DND-41 (cell line): ENCODE measurements at regions not wholly inside any gene's neighbourhood (a gene's known extent, or its start where the extent isn't known, plus 50 kb on each side); places are given as distances from the start of the nearest gene placed in this dataset.

Experiments used
- ATAC-seq: fragments of 200-7000 bp; cut with Tn5 transposase; 3 replicates; pipeline ENCODE4 v1.9.1; 2021; ENCODE audit warnings: low read depth; ENCODE audit not compliant: insufficient read depth
- DNase-seq: peaks from one replicate; pipeline ENCODE4 v3.0.0-alpha.2; 2020
- H2AFZ ChIP-seq: 2 replicates; pipeline ENCODE4 v1.6.0; 2012; ENCODE audit warnings: low read depth, low read length
- H3K27ac ChIP-seq: 2 replicates; pipeline ENCODE4 v1.5.1; 2012; ENCODE audit warnings: low read length, inconsistent platforms
- H3K27me3 ChIP-seq: fragments of 200-600 bp; sonication (generic); 2 replicates; pipeline ENCODE4 v1.6.0; 2012; ENCODE audit warnings: low read length, mild to moderate bottlenecking, inconsistent platforms; ENCODE audit not compliant: insufficient read depth, poor library complexity
- H3K36me3 ChIP-seq: 2 replicates; pipeline ENCODE4 v1.5.1; 2012; ENCODE audit warnings: low read length, inconsistent platforms; ENCODE audit not compliant: insufficient read depth
- H3K4me1 ChIP-seq: 2 replicates; pipeline ENCODE4 v1.5.1; 2012; ENCODE audit warnings: mild to moderate bottlenecking, low read length; ENCODE audit not compliant: insufficient read depth
- H3K4me2 ChIP-seq: 2 replicates; pipeline ENCODE4 v1.6.0; 2012; ENCODE audit warnings: mild to moderate bottlenecking, moderate library complexity, low read length, inconsistent platforms; ENCODE audit not compliant: insufficient read depth
- H3K4me3 ChIP-seq, 2 experiments: fragments of 200-600 bp in 1 of 2; shearing (Covaris generic) in 1 of 2; 2 replicates each; pipeline ENCODE4 v1.5.1; 2012 to 2016; ENCODE audit warnings: inconsistent platforms in 2 of 2, low read length in 2 of 2, mild to moderate bottlenecking in 2 of 2, low read depth in 1 of 2, moderate library complexity in 1 of 2
- H3K79me2 ChIP-seq: 2 replicates; pipeline ENCODE4 v1.6.0; 2012; ENCODE audit warnings: low read length, inconsistent platforms; ENCODE audit not compliant: insufficient read depth
- H3K9ac ChIP-seq: 2 replicates; pipeline ENCODE4 v1.6.0; 2012; ENCODE audit warnings: low read depth, mild to moderate bottlenecking, inconsistent platforms, low read length, moderate library complexity
- H3K9me3 ChIP-seq: 2 replicates; pipeline ENCODE4 v1.5.1; 2012; ENCODE audit warnings: low read length, moderate library complexity, mild to moderate bottlenecking, inconsistent platforms; ENCODE audit not compliant: insufficient read depth, severe bottlenecking
- H4K20me1 ChIP-seq: 2 replicates; pipeline ENCODE4 v1.6.0; 2012; ENCODE audit warnings: low read length; ENCODE audit not compliant: insufficient read depth
- CTCF ChIP-seq: IDR thresholded peaks from 2 replicates; pipeline ENCODE4 v1.5.1; 2012; ENCODE audit warnings: borderline replicate concordance, low read length, moderate library complexity, mild to moderate bottlenecking; ENCODE audit not compliant: poor library complexity, severe bottlenecking; ENCODE audit errors: extremely low read depth
- EZH2 ChIP-seq: IDR thresholded peaks from 3 replicates; pipeline ENCODE4 v1.6.1; 2012; ENCODE audit warnings: borderline replicate concordance, low read depth, mild to moderate bottlenecking, moderate library complexity, low read length, inconsistent platforms; ENCODE audit not compliant: severe bottlenecking

- no peaks in the 10 kb centered on the region for H3K4me1 ChIP-seq
- no peak overlapping the region for H3K4me3 ChIP-seq
- TF ChIP-seq EZH2 (no peak), CTCF (no peak)
- no peaks in the 10 kb centered on the region for H3K9me3 ChIP-seq
- H3K27me3 ChIP-seq: no peaks in the 10 kb centered on the region
- ATAC-seq (no peak), DNase-seq (no peak)
- no peaks in the 10 kb centered on the region for H3K36me3 ChIP-seq
- H3K4me2 ChIP-seq: no peak overlapping the region
- H3K9ac ChIP-seq: no peak overlapping the region
- H3K27ac ChIP-seq: no peak overlapping the region
- H2AFZ ChIP-seq: no peak overlapping the region
- no peaks in the 10 kb centered on the region for H4K20me1 ChIP-seq
- H3K79me2 ChIP-seq: no peaks in the 10 kb centered on the region
These were observed 672.1 kb upstream of the RIOK2 start for GRCh38 chr5:97854871-97855762.

- Histone ChIP-seq H3K27ac (no peak overlapping the region), H3K36me3 (no peaks in the 10 kb centered on the region), H3K4me1 (no peaks in the 10 kb centered on the region), H3K9ac (no peak overlapping the region), H3K27me3 (no peaks in the 10 kb centered on the region), H3K9me3 (no peaks in the 10 kb centered on the region), H4K20me1 (no peaks in the 10 kb centered on the region), H2AFZ (no peak overlapping the region), H3K79me2 (no peaks in the 10 kb centered on the region), H3K4me2 (no peak overlapping the region), H3K4me3 (no peak overlapping the region)
- DNase-seq (no peak), ATAC-seq (no peak)
- TF ChIP-seq CTCF: no peak
- TF ChIP-seq EZH2: no peak
These were observed 691.4 kb upstream of the RIOK2 start for GRCh38 chr5:97874491-97874890.

GRCh38 chr5:97876272-97876671 is 693.2 kb upstream of the RIOK2 start:
- Histone ChIP-seq H3K9me3 (no peaks in the 10 kb centered on the region), H3K9ac (no peak overlapping the region), H3K27me3 (no peaks in the 10 kb centered on the region), H2AFZ (no peak overlapping the region), H3K4me2 (no peak overlapping the region), H3K36me3 (no peaks in the 10 kb centered on the region), H3K79me2 (no peaks in the 10 kb centered on the region), H3K4me3 (no peak overlapping the region), H3K27ac (no peak overlapping the region), H4K20me1 (no peaks in the 10 kb centered on the region), H3K4me1 (no peaks in the 10 kb centered on the region)
- TF ChIP-seq CTCF (no peak), EZH2 (no peak)
- ATAC-seq (no peak), DNase-seq (no peak)
